GM12878 (cell line): ENCODE measurements at regions not wholly inside any gene's neighbourhood (a gene's known extent, or its start where the extent isn't known, plus 50 kb on each side); places are given as distances from the start of the nearest gene placed in this dataset.

ENCODE experiments used
- ATAC-seq: fragments of 200-7000 bp; cut with Tn5 transposase; 3 replicates; pipeline ENCODE4 v1.9.1; 2020; ENCODE audit warnings: mild to moderate bottlenecking, moderate library complexity
- BruUV-seq: library from RNA; stranded (reverse); fragments of 400-500 nt; replicated peaks from 2 replicates; lab custom pipeline; 2021; lab: Mats Ljungman, UMichigan
- CTCF ChIA-PET: fragments of 300-600 bp; sonication (Branson Sonifier 250); formaldehyde crosslinking; extraction: SDS; loops from one replicate; lab custom pipeline; 2021; ENCODE audit warnings: inconsistent platforms; lab: Yijun Ruan, JAX
- POLR2A ChIA-PET: fragments of 350-600 bp; formaldehyde crosslinking; extraction: SDS; loops from one replicate; lab custom pipeline; 2021; ENCODE audit warnings: inconsistent platforms; lab: Charles Lee
- RAD21 ChIA-PET: fragments of 300-600 bp; sonication (Branson Sonifier 250); formaldehyde crosslinking; loops from one replicate; lab custom pipeline; 2023; ENCODE audit warnings: antibody characterized with exemption; ENCODE audit not compliant: unreplicated experiment; lab: Charles Lee
- SMC1A ChIA-PET: fragments of 300-600 bp; sonication (Branson Sonifier 250); formaldehyde crosslinking; loops from one replicate; lab custom pipeline; 2023; ENCODE audit not compliant: unreplicated experiment, uncharacterized antibody; lab: Charles Lee
- DNase-seq: peaks from one replicate; pipeline ENCODE4 v3.0.0-alpha.2; 2011; ENCODE audit warnings: low read depth, low spot score
- FAIRE-seq: peaks from 3 replicates; lab custom pipeline; 2011; peaks lifted over from hg19 to GRCh38; lab: Jason Lieb, UNC
- H2AFZ ChIP-seq: 2 replicates; pipeline ENCODE4 v1.6.0; 2011; ENCODE audit warnings: low read depth, low read length, control low read depth; ENCODE audit not compliant: control insufficient read depth
- H3K27ac ChIP-seq: 2 replicates; pipeline ENCODE4 v1.5.1; 2011; ENCODE audit warnings: control low read depth; ENCODE audit not compliant: control insufficient read depth, insufficient read depth
- H3K27me3 ChIP-seq, 2 experiments: replicated peaks in 1 of 2; 2 replicates each; pipeline versions ENCODE4 v1.6.0 to v1.6.1; 2011; ENCODE audit warnings: low read length in 1 of 2; ENCODE audit not compliant: control insufficient read depth in 2 of 2, insufficient read depth in 2 of 2
- H3K36me3 ChIP-seq, 2 experiments: 2 replicates each; pipeline ENCODE4 v1.5.1; 2011; ENCODE audit warnings: low read length in 1 of 2; ENCODE audit not compliant: control insufficient read depth in 2 of 2, insufficient read depth in 2 of 2
- H3K4me1 ChIP-seq: 2 replicates; pipeline ENCODE4 v1.6.1; 2011; ENCODE audit warnings: mild to moderate bottlenecking, low read length, moderate library complexity, mixed read lengths; ENCODE audit not compliant: control insufficient read depth, insufficient read depth
- H3K4me2 ChIP-seq: 2 replicates; pipeline ENCODE4 v1.6.0; 2011; ENCODE audit warnings: control low read depth; ENCODE audit not compliant: control insufficient read depth, insufficient read depth
- H3K4me3 ChIP-seq: fragments of 200-600 bp; sonication (generic); 2 replicates; pipeline ENCODE4 v1.5.1; 2016
- H3K79me2 ChIP-seq: 2 replicates; pipeline ENCODE4 v1.6.0; 2011; ENCODE audit warnings: low read length; ENCODE audit not compliant: control insufficient read depth, insufficient read depth
- H3K9ac ChIP-seq: 2 replicates; pipeline ENCODE4 v1.8.0; 2011; ENCODE audit warnings: low read length, control low read depth, mixed read lengths; ENCODE audit not compliant: control insufficient read depth, insufficient read depth
- H3K9me3 ChIP-seq: replicated peaks from 3 replicates; pipeline ENCODE4 v1.5.1; 2011; ENCODE audit warnings: mild to moderate bottlenecking, low read length; ENCODE audit not compliant: control insufficient read depth, insufficient read depth
- H4K20me1 ChIP-seq: 2 replicates; pipeline ENCODE4 v1.6.0; 2011; ENCODE audit not compliant: control insufficient read depth, insufficient read depth
- ETV6 ChIP-seq, 2 experiments: fragments of 450-650 bp in 1 of 2; IDR thresholded peaks in 1 of 2; conservative IDR thresholded peaks in 1 of 2; 2 replicates each; pipeline ENCODE4 v1.6.1; 2014; ENCODE audit warnings: antibody characterized with exemption in 1 of 2, borderline replicate concordance in 1 of 2, low read depth in 1 of 2, mild to moderate bottlenecking in 1 of 2, moderate library complexity in 1 of 2
- IKZF1 ChIP-seq: fragments of 450-650 bp; conservative IDR thresholded peaks from 2 replicates; pipeline ENCODE4 v1.6.1; 2017; ENCODE audit warnings: antibody characterized with exemption, mild to moderate bottlenecking
- IRF3 ChIP-seq: fragments of 450-650 bp; IDR thresholded peaks from 2 replicates; pipeline ENCODE4 v1.6.1; 2014; ENCODE audit warnings: mild to moderate bottlenecking
- MTA2 ChIP-seq: fragments of 450-650 bp; IDR thresholded peaks from 2 replicates; pipeline ENCODE4 v1.6.1; 2016; ENCODE audit warnings: low read depth, mild to moderate bottlenecking, moderate library complexity
- SIX5 ChIP-seq: IDR thresholded peaks from 2 replicates; pipeline ENCODE4 v1.6.1; 2011; ENCODE audit warnings: mild to moderate bottlenecking, low read depth, low read length, moderate library complexity; ENCODE audit not compliant: severe bottlenecking
- YBX1 ChIP-seq: fragments of 450-650 bp; IDR thresholded peaks from 2 replicates; pipeline ENCODE4 v1.6.1; 2016; ENCODE audit warnings: antibody characterized with exemption
- ZBTB40 ChIP-seq: fragments of 450-650 bp; IDR thresholded peaks from 2 replicates; pipeline ENCODE4 v1.6.1; 2016; ENCODE audit warnings: mild to moderate bottlenecking, moderate library complexity, borderline replicate concordance
- WGBS: methylation state at CpG from one replicate; pipeline ENCODE4 v1.1.6; 2016; ENCODE audit warnings: low lambda C conversion rate; ENCODE audit not compliant: insufficient replicate concordance, insufficient coverage; ENCODE audit errors: missing lambda C conversion rate; 5-methylcytosine and 5-hydroxymethylcytosine counted together
- in situ Hi-C: fragments of 300-500 bp; cut with MboI; formaldehyde crosslinking; loops from 9 replicates; pipeline ENCODE4 v1.14.3; 2018; ENCODE audit warnings: mixed read lengths
- intact Hi-C: fragments of 100-400 bp; cut with micrococcal nuclease; formaldehyde crosslinking; loops from one replicate; pipeline ENCODE4 v1.14.2; 2022; ENCODE audit not compliant: unreplicated experiment

DNA sequence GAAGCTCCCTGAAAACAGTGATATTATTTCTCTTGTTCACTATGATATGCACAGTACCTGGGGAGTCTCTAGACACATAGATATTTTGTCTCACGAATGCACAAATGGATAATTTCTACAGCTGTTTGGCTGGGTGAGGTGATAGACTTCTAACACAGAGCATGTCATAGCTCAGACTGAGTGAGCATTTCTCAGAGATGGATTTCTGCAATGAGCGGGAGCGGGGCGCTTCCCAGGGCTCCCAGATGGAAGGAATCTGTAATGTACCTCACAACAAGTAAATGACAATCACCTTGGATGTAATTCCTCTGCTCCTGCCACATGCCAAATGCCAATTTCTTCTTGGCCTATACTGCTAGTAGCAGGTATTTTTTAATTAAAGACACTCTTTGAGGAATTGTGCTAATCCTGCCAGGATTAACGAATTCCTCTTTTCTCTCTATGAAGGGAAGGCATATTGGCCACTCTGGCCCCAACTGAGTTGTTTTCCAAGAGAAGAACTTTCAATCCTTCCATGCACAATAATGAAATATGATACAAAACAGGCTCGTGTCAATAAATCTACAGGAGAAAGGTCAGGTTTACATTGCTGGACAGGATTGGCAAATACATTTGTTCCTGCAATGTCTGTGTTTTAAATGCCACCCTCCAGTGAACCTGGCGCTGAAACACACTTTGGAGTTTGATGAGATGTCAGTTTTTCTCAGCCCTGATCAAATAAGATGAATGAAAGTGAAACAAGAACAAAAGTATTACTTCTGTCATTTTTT lies 185.3 kb downstream of the CBLN1 start (continued):
- TF ChIP-seq ETV6 (conservative IDR thresholded peaks at IDR 0.05 in 1 of 2, IDR thresholded peaks at IDR 0.05 in 1 of 2; ENCODE audit: borderline replicate concordance in 1 of 2, low read depth in 1 of 2) (no peak), IKZF1 (no peak)

- Histone ChIP-seq H3K4me2 (no peak overlapping the region), H2AFZ (no peak overlapping the region), H3K27me3 (no peaks in the 10 kb centered on the region; a peak in 1 of 4 replicates), H3K4me1 (no peaks in the 10 kb centered on the region), H3K9me3 (no peaks in the 10 kb centered on the region), H3K4me3 (no peak overlapping the region), H3K36me3 (no peaks in the 10 kb centered on the region), H3K27ac (no peak overlapping the region), H3K9ac (no peak overlapping the region), H3K79me2 (no peaks in the 10 kb centered on the region), H4K20me1 (no peaks in the 10 kb centered on the region)
- ChIA-PET SMC1A (interaction anchor here (1.2 kb wide), 1 partner anchor 10 kb away, joined by 3 read pairs; no protein-coding TSS in a partner anchor), POLR2A (no interaction called here), CTCF (no interaction called here), RAD21 (no interaction called here)
- DNase-seq (no peak), ATAC-seq (no peak), FAIRE-seq (no peak)
- no TSS peak for BruUV-seq
- intact Hi-C loops (no loop called here), in situ Hi-C loops (no loop called here)
- no peak for TF ChIP-seq YBX1
- no peak for TF ChIP-seq IRF3
- TF ChIP-seq MTA2: no peak
- TF ChIP-seq SIX5: no peak
- TF ChIP-seq ZBTB40: no peak
- WGBS: 0% methylated on average over 2 of the region's 2 CpGs
These were observed 186.1 kb downstream of the CBLN1 start for GRCh38 chr16:49095539-49095938.
